Activated naive CD4-positive, alpha-beta T cell treated with anti-CD3 and anti-CD28 coated beads for 36 hours (primary cell): ENCODE measurements at regions not wholly inside any gene's neighbourhood (a gene's known extent, or its start where the extent isn't known, plus 50 kb on each side); places are given as distances from the start of the nearest gene placed in this dataset.

Source experiments
- CTCF ChIA-PET: fragments of 350-600 bp; sonication (Branson Sonifier 250); formaldehyde crosslinking; loops from one replicate; lab custom pipeline; 2021; ENCODE audit warnings: antibody characterized with exemption; lab: Charles Lee
- DNase-seq: peaks from one replicate; pipeline ENCODE4 v3.0.0-alpha.2; 2020
- H3K27ac Mint-ChIP-seq: one replicate; pipeline ENCODE4 v1.8.0; 2021; ENCODE audit warnings: mild to moderate bottlenecking, mixed read lengths
- H3K27me3 Mint-ChIP-seq: one replicate; pipeline ENCODE4 v1.8.0; 2021; ENCODE audit warnings: low read depth, mixed read lengths
- H3K36me3 Mint-ChIP-seq: one replicate; pipeline ENCODE4 v1.8.0; 2021; ENCODE audit warnings: low read depth, mixed read lengths
- H3K4me1 Mint-ChIP-seq: one replicate; pipeline ENCODE4 v1.8.0; 2021; ENCODE audit warnings: low read depth, mixed read lengths
- H3K4me3 Mint-ChIP-seq: one replicate; pipeline ENCODE4 v1.8.0; 2021; ENCODE audit warnings: mild to moderate bottlenecking, moderate library complexity, mixed read lengths
- H3K9me3 Mint-ChIP-seq: one replicate; pipeline ENCODE4 v1.8.0; 2021; ENCODE audit warnings: mixed read lengths
- intact Hi-C: fragments of 100-400 bp; cut with micrococcal nuclease; formaldehyde crosslinking; loops from one replicate; pipeline ENCODE4 v1.15.1; 2023

DNA sequence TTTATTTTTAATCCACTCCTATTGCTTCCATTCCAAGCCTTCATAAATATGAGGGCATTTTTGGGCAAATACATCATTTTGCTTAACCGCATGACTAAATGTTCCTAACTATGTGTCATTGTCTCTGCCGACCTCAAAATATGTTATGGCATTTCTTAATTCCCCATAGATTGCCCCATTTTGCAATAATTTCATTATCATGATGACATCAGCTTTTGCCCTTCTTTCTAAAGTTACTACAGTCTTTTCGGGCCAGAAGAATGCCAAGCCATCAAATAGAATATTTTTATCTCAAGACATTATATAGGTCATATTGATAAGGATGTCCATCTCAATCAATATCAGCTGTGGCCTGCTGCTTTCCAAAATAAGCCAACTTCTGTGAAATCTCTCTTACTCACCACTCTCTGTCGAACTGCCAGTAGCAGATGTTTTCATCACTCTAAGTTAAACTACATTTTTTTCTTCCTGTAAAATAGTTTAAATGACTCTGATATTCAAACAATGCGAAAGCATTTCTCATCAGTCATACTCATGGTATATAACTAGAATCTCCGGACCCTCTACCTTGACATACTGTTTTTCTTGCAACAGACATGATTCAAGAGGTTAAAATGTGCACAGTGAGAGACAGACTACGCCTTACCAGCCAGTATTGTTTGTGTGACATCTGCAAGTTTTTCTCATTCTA is 1254.6 kb upstream of the CELF2 start:
- CTCF ChIA-PET, result no interaction called here
- no peak overlapping the region for H3K4me3 Mint-ChIP-seq
- no peaks in the 10 kb centered on the region for H3K9me3 Mint-ChIP-seq
- intact Hi-C loops, result no loop called here
- DNase-seq, result no peak
- H3K27ac Mint-ChIP-seq, result no peak overlapping the region
- peaks cover 4% of the 10 kb centered on the region for H3K27me3 Mint-ChIP-seq
- H3K4me1 Mint-ChIP-seq, result no peaks in the 10 kb centered on the region
- no peaks in the 10 kb centered on the region for H3K36me3 Mint-ChIP-seq

DNA sequence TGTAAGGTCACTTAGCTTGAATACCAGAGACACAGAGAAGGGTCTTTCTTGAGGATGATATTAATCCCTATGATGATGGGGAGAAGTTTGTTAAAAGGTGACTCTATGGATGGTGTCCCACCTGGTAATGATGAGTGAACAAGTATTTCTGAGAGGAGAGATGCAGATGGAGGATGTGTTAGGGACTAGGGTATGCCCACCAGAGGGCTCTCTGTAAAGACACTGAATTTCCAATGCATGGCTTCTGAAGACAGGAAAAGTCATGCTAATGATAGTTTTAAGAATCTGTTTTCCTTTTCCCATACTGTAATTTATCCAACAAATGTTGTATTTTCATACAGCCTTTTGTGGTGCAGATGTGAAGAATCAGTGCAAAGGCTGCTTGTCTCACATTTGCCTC is 1250.9 kb upstream of the CELF2 start:
- no peak for DNase-seq
- Mint-ChIP-seq H3K27ac (no peak overlapping the region), H3K4me3 (no peak overlapping the region), H3K9me3 (no peaks in the 10 kb centered on the region), H3K27me3 (peaks cover 10% of the 10 kb centered on the region), H3K36me3 (no peaks in the 10 kb centered on the region), H3K4me1 (no peaks in the 10 kb centered on the region)
- CTCF ChIA-PET, result no interaction called here
- intact Hi-C loops, result no loop called here

DNA sequence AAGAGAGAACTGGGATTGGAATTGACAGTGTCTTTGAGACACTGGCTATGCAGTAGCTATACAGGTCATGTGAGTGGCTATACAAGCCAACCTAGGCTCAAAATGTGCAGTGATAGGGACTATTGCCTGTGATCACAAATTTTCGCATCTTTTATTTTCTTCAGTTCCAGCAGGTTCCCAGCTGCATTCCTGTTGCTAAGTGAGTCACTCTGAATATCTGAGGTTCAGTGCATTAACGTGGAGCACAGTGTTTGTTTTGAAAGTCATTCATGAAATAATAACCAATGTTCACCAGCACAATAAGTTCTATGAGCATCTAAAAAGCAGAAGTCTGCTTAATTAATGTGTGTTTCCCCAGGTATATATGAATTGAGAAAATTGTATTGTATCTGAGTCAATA is 1236.0 kb upstream of the CELF2 start:
- intact Hi-C loops, result no loop called here
- Mint-ChIP-seq H3K9me3 (no peaks in the 10 kb centered on the region), H3K4me3 (no peak overlapping the region), H3K27me3 (peaks cover 16% of the 10 kb centered on the region), H3K4me1 (no peaks in the 10 kb centered on the region), H3K36me3 (no peaks in the 10 kb centered on the region), H3K27ac (no peak overlapping the region)
- DNase-seq, result no peak
- CTCF ChIA-PET, result no interaction called here

DNA sequence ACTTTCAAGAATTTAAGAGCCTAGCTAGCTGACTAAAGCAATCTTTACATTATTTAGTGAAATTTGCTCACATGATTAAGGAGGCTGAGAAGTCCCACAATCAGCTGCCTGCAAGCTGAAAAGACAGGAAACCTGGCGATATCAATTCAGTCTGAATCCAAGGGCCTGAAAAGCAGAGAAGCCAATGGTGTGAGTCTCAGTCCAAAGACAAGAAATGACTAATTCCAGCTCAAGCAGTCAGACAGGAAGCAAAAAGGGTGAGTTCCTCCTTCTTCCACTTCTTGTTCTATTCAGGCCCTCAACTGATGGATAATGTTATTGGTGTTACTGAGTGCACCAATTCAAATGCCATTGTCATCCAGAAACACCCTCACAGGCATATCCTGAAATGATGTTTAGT is 1231.6 kb upstream of the CELF2 start:
- Mint-ChIP-seq H3K36me3 (no peaks in the 10 kb centered on the region), H3K27me3 (peaks cover 22% of the 10 kb centered on the region), H3K9me3 (no peaks in the 10 kb centered on the region), H3K27ac (no peak overlapping the region), H3K4me1 (no peaks in the 10 kb centered on the region), H3K4me3 (no peak overlapping the region)
- intact Hi-C loops, result no loop called here
- CTCF ChIA-PET, result interaction anchor here (0.7 kb wide), 1 partner anchor 85 kb away, joined by 3 read pairs; no protein-coding TSS in a partner anchor
- no peak for DNase-seq

DNA sequence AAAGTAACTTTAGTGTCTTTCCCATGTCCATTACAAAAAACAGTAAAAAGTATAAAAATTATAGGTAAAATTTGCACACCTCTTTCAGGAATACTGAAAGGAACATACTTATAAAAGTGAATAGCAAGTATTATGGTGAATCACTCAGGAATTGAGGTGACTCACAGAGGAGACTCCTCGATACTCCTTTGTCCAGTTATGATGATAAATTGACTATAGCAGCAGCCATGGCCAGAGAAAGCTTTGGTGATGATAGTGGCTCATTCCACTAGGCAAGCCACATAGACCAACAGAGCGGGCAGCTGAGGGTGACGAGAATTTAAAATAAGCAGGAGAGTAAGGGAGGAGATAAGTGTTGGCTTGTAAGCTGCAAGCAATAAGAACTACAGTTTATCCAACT is 1231.1 kb upstream of the CELF2 start:
- CTCF ChIA-PET, result no interaction called here
- Mint-ChIP-seq H3K27ac (no peak overlapping the region), H3K4me3 (no peak overlapping the region), H3K4me1 (no peaks in the 10 kb centered on the region), H3K27me3 (peaks cover 24% of the 10 kb centered on the region), H3K9me3 (no peaks in the 10 kb centered on the region), H3K36me3 (no peaks in the 10 kb centered on the region)
- intact Hi-C loops, result no loop called here
- no peak for DNase-seq

DNA sequence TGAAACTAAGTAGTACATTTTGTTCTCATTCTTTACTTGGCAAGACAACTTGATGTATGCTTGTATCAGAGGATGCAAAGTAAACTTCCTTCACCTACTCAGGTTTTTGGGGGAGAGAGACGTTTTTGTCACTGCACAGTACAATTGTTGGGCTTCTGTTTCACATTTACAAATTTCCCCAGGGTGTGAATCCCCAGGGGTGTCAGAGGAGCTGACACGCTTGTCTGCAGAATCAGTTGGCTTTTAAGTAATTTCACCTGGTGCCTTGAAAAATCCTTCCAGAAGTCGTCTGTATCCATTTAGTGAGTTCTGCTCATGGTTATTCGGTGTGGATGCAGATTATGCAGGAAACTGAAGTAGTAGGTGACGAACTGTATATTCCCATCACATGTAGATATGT is 1227.7 kb upstream of the CELF2 start:
- H3K27ac Mint-ChIP-seq, result no peak overlapping the region
- no peaks in the 10 kb centered on the region for H3K9me3 Mint-ChIP-seq
- CTCF ChIA-PET, result no interaction called here
- no peaks in the 10 kb centered on the region for H3K36me3 Mint-ChIP-seq
- no peak for DNase-seq
- intact Hi-C loops, result no loop called here
- no peak overlapping the region for H3K4me3 Mint-ChIP-seq
- H3K4me1 Mint-ChIP-seq, result no peaks in the 10 kb centered on the region
- peaks cover 21% of the 10 kb centered on the region for H3K27me3 Mint-ChIP-seq

DNA sequence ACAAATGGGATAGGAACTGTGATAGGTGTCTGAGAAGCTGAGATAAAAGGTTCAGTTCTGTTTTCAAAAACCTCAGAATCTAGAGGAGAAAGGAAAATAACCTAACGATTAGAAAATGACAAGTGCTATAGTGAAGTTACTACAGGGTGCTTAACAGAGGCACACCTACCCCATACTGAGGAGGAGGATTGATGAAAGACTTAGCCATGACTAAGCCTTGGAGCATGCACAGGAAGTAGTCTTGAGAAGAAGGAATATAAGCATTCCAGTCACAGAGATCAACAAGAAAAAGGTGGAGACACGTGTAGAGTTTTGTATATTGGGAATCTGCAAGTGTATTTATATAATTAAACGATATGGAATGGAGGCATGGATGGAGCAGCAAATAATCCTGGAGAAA is 1225.5 kb upstream of the CELF2 start:
- DNase-seq, result no peak
- H3K36me3 Mint-ChIP-seq, result no peaks in the 10 kb centered on the region
- CTCF ChIA-PET, result no interaction called here
- no peak overlapping the region for H3K4me3 Mint-ChIP-seq
- no peaks in the 10 kb centered on the region for H3K4me1 Mint-ChIP-seq
- intact Hi-C loops, result no loop called here
- H3K9me3 Mint-ChIP-seq, result no peaks in the 10 kb centered on the region
- peaks cover 15% of the 10 kb centered on the region for H3K27me3 Mint-ChIP-seq
- no peak overlapping the region for H3K27ac Mint-ChIP-seq

DNA sequence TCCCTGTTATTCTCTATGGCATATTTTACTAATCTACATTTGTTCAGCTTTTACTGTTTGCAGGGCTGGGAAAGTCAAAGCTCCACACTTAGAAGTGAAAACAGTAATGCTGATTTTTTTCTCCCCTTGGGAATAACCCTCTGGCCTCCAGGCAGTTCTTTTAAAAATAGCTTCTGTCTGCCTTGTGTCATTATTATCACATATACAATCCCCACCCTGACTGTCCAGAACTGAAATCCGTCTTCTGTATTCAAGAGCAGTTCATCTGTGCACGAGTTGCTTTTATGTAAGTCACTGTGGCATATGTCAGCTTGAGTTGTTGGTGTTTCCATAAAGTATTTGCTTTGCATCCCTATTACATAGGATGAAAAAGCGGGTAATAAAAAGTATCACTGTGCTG is 1221.1 kb upstream of the CELF2 start:
- Mint-ChIP-seq H3K27me3 (peaks cover 9% of the 10 kb centered on the region), H3K36me3 (no peaks in the 10 kb centered on the region), H3K4me3 (no peak overlapping the region), H3K27ac (no peak overlapping the region), H3K4me1 (no peaks in the 10 kb centered on the region), H3K9me3 (no peaks in the 10 kb centered on the region)
- CTCF ChIA-PET, result no interaction called here
- DNase-seq, result no peak
- intact Hi-C loops, result no loop called here

DNA sequence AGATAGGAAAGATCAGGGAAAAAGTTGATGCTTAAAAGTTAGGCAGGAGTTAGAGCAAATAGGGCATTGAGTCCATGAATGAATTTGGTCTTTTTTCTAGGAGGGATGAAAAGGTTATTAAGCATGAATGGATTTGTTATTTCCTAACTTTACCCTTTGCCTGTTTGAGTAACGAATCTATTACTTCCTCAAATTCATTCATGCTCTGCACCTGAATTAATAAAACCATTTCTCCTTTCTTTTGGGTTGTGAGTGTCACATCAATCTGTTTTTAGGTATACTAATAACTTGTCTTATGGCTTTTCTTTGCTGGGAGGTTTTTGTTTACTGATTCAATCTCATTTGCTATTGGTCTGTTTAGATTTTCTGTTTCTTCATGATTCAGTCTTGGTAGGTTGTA is 1217.7 kb upstream of the CELF2 start:
- Mint-ChIP-seq H3K27me3 (peaks cover 9% of the 10 kb centered on the region), H3K4me1 (no peaks in the 10 kb centered on the region), H3K9me3 (no peaks in the 10 kb centered on the region), H3K4me3 (no peak overlapping the region), H3K27ac (no peak overlapping the region), H3K36me3 (no peaks in the 10 kb centered on the region)
- intact Hi-C loops, result no loop called here
- DNase-seq, result no peak
- CTCF ChIA-PET, result no interaction called here

DNA sequence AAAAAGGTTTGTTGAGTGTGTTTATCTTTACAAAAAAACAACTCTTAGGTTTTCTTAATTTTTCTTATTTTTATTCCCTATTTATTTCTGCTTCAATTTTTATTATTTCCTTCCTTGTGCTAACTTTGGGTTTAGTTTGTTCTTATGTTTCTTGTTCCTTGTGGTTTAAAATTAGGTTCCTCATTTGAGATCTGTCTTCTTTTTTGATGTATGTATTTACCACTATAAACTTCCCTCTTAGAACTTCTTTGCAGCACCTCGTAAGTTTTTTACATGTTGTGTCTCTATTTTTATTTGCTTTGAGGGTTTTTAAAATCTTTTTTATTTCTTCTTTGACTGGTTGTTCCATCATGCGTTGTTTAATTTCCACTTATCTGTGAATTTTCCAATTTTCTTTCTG is 1217.1 kb upstream of the CELF2 start:
- intact Hi-C loops, result no loop called here
- Mint-ChIP-seq H3K4me1 (no peaks in the 10 kb centered on the region), H3K4me3 (no peak overlapping the region), H3K9me3 (no peaks in the 10 kb centered on the region), H3K36me3 (no peaks in the 10 kb centered on the region), H3K27ac (no peak overlapping the region), H3K27me3 (peaks cover 9% of the 10 kb centered on the region)
- CTCF ChIA-PET, result no interaction called here
- no peak for DNase-seq

DNA sequence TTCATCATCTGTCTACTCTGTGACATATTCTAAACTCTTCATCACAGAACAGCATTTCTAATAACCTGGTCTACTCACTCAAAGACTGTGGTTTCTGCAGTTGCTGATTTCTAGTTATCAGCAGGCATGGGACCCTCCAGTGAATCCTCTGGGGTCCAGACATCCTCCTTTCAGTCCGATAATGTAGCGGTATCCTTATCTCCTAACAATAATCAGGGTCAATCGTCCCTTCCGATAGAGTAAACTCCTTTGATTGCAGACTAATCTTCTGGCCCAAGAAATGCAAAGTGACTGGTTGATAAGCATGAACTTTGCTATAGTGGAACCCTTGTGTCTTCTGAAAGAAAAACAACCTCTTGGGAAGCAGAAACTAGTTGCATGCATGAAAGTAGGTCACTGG is 1209.8 kb upstream of the CELF2 start:
- CTCF ChIA-PET, result no interaction called here
- no peaks in the 10 kb centered on the region for H3K4me1 Mint-ChIP-seq
- no peaks in the 10 kb centered on the region for H3K9me3 Mint-ChIP-seq
- H3K36me3 Mint-ChIP-seq, result no peaks in the 10 kb centered on the region
- H3K4me3 Mint-ChIP-seq, result no peak overlapping the region
- H3K27me3 Mint-ChIP-seq, result peaks cover 5% of the 10 kb centered on the region
- intact Hi-C loops, result no loop called here
- no peak for DNase-seq
- no peak overlapping the region for H3K27ac Mint-ChIP-seq

DNA sequence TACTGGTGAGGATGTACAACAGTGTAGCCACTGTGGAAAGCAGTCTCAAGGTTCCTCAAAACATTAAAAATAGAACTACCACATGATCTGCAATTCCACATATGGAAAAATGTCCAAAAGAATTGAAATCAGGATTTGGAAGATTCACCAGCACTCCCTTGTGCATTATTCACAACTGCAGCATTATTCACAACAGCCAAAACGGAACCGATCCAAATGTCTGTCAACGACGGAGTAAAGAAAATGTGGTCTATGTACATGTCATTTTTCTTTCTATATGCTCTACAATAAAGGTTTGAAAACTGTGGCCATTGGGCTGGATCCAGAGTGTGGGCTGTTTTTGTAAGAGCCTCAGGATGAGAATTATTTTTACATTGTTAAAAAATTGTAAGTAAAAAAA is 1206.1 kb upstream of the CELF2 start:
- H3K9me3 Mint-ChIP-seq, result peaks cover 2% of the 10 kb centered on the region
- no peak for DNase-seq
- H3K4me1 Mint-ChIP-seq, result no peaks in the 10 kb centered on the region
- intact Hi-C loops, result no loop called here
- peaks cover 12% of the 10 kb centered on the region for H3K27me3 Mint-ChIP-seq
- H3K36me3 Mint-ChIP-seq, result no peaks in the 10 kb centered on the region
- no peak overlapping the region for H3K4me3 Mint-ChIP-seq
- CTCF ChIA-PET, result no interaction called here
- no peak overlapping the region for H3K27ac Mint-ChIP-seq

DNA sequence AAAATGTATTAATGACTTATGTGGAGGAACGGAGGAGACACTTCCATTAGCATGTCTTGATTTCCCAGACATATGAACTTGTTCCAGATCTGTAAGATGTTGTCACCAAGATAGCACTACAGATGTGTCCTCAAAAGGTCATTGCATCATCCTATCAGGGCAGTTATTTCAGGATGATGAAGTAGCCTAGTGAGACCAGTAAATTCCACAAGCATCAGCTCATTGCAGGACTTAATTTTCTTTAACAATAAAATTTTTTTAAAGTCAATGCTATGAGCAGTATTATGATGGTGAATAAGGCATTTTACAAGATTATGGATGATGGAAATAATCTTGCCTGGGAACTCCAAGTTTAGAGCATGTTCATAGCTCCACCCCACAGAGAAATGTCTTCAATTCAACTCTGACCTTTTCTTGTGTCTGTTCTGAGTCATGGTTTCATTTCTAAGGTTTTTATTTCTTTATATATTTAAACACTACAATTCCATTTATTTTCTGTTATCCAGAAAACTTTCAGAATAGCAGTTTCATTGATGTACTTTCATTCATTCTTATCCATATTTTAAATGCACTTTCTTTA is 1203.3 kb upstream of the CELF2 start:
- Mint-ChIP-seq H3K4me3 (no peak overlapping the region), H3K9me3 (peaks cover 8% of the 10 kb centered on the region), H3K36me3 (no peaks in the 10 kb centered on the region), H3K27me3 (peaks cover 12% of the 10 kb centered on the region), H3K4me1 (no peaks in the 10 kb centered on the region), H3K27ac (no peak overlapping the region)
- intact Hi-C loops, result no loop called here
- no peak for DNase-seq
- CTCF ChIA-PET, result no interaction called here
